ENCODE measurements at regions not wholly inside any gene's neighbourhood (a gene's known extent, or its start where the extent isn't known, plus 50 kb on each side); places are given as distances from the start of the nearest gene placed in this dataset.

GRCh38 chr5:8913522-8913921 lies 632.4 kb downstream of the SEMA5A start:
- no peak for TF ChIP-seq CTCF (IDR thresholded peaks at IDR 0.05; ENCODE audit: low read depth, low read length)

GRCh38 chr5:8919096-8919495 lies 626.8 kb downstream of the SEMA5A start:
- no peak for TF ChIP-seq CTCF (IDR thresholded peaks at IDR 0.05; ENCODE audit: low read depth, low read length)
- H3K4me3 ChIP-seq (replicated peaks in 1 of 2; ENCODE audit: low read depth in 2 of 2, low read length in 2 of 2) = no peak overlapping the region
- no peak for DNase-seq (ENCODE audit: low read depth in 2 of 2)

More at GRCh38 chr5:8913522-8913921, 632.4 kb downstream of the SEMA5A start:
- no peak overlapping the region for H3K4me3 ChIP-seq (replicated peaks in 1 of 2; ENCODE audit: low read depth in 2 of 2, low read length in 2 of 2)
- no peak for DNase-seq (ENCODE audit: low read depth in 2 of 2)

GRCh38 chr5:8923526-8923925 lies 622.3 kb downstream of the SEMA5A start:
- DNase-seq (ENCODE audit: low read depth in 2 of 2) = no peak
- no peak overlapping the region for H3K4me3 ChIP-seq (replicated peaks in 1 of 2; ENCODE audit: low read depth in 2 of 2, low read length in 2 of 2)
- TF ChIP-seq CTCF (IDR thresholded peaks at IDR 0.05; ENCODE audit: low read depth, low read length) = no peak

GRCh38 chr5:8924054-8924793 lies 621.7 kb downstream of the SEMA5A start:
- no peak for TF ChIP-seq CTCF (IDR thresholded peaks at IDR 0.05; ENCODE audit: low read depth, low read length)
- no peak for DNase-seq (ENCODE audit: low read depth in 2 of 2)
- no peak overlapping the region for H3K4me3 ChIP-seq (replicated peaks in 1 of 2; ENCODE audit: low read depth in 2 of 2, low read length in 2 of 2)

GRCh38 chr5:8930021-8930420 lies 615.9 kb downstream of the SEMA5A start:
- no peak overlapping the region for H3K4me3 ChIP-seq (replicated peaks in 1 of 2; ENCODE audit: low read depth in 2 of 2, low read length in 2 of 2)
- TF ChIP-seq CTCF (IDR thresholded peaks at IDR 0.05; ENCODE audit: low read depth, low read length) = no peak
- no peak for DNase-seq (ENCODE audit: low read depth in 2 of 2)

- DNase-seq (ENCODE audit: low read depth in 2 of 2) = no peak
These were observed 611.4 kb downstream of the SEMA5A start for GRCh38 chr5:8934455-8934854.

More at GRCh38 chr5:8934455-8934854, 611.4 kb downstream of the SEMA5A start:
- TF ChIP-seq CTCF (IDR thresholded peaks at IDR 0.05; ENCODE audit: low read depth, low read length) = no peak
- no peak overlapping the region for H3K4me3 ChIP-seq (replicated peaks in 1 of 2; ENCODE audit: low read depth in 2 of 2, low read length in 2 of 2)

All from cardiac fibroblast (primary cell).